H9 (cell line): ENCODE measurements at regions not wholly inside any gene's neighbourhood (a gene's known extent, or its start where the extent isn't known, plus 50 kb on each side); places are given as distances from the start of the nearest gene placed in this dataset.

Experiments
- DNase-seq: peaks from one replicate; pipeline ENCODE4 v3.0.0-alpha.2; 2017
- H2AFZ ChIP-seq: one replicate; pipeline ENCODE4 v1.6.1; 2013; ENCODE audit warnings: mild to moderate bottlenecking, low read length, control low read depth, moderate library complexity
- H2AK5ac ChIP-seq: 2 replicates; pipeline ENCODE4 v1.6.1; 2013; ENCODE audit warnings: low read length, control low read depth, mixed read lengths; ENCODE audit not compliant: insufficient read length
- H2BK120ac ChIP-seq: one replicate; pipeline ENCODE4 v1.6.1; 2013; ENCODE audit warnings: low read depth, mild to moderate bottlenecking, low read length, control low read depth, inconsistent platforms; ENCODE audit not compliant: poor library complexity, severe bottlenecking
- H2BK12ac ChIP-seq: 2 replicates; pipeline ENCODE4 v1.6.1; 2013; ENCODE audit warnings: low read length, control low read depth, mixed read lengths, low read depth; ENCODE audit not compliant: insufficient read length
- H2BK15ac ChIP-seq: 2 replicates; pipeline ENCODE4 v1.6.1; 2013; ENCODE audit warnings: low read depth, low read length, control low read depth
- H2BK20ac ChIP-seq: one replicate; pipeline ENCODE4 v1.6.1; 2013; ENCODE audit warnings: low read depth, mild to moderate bottlenecking, low read length, control low read depth, inconsistent platforms; ENCODE audit not compliant: poor library complexity, severe bottlenecking
- H2BK5ac ChIP-seq: 2 replicates; pipeline ENCODE4 v1.6.1; 2013; ENCODE audit warnings: low read length, control low read depth, mixed read lengths; ENCODE audit not compliant: insufficient read length
- H3K14ac ChIP-seq: 2 replicates; pipeline ENCODE4 v1.6.1; 2013; ENCODE audit warnings: low read length, control low read depth; ENCODE audit not compliant: insufficient read depth
- H3K18ac ChIP-seq: 2 replicates; pipeline ENCODE4 v1.6.1; 2013; ENCODE audit warnings: low read depth, mild to moderate bottlenecking, mixed read lengths, low read length, control low read depth; ENCODE audit not compliant: insufficient read length
- H3K23ac ChIP-seq: 2 replicates; pipeline ENCODE4 v1.6.1; 2013; ENCODE audit warnings: low read length, control low read depth, mixed read lengths, low read depth; ENCODE audit not compliant: insufficient read length
- H3K23me2 ChIP-seq: 2 replicates; pipeline ENCODE4 v1.6.1; 2013; ENCODE audit warnings: low read depth, mild to moderate bottlenecking, mixed read lengths, low read length, control low read depth; ENCODE audit not compliant: insufficient read length, poor library complexity, severe bottlenecking
- H3K27ac ChIP-seq: 2 replicates; pipeline ENCODE4 v1.5.1; 2013; ENCODE audit warnings: low read length, control low read depth, mixed read lengths, low read depth; ENCODE audit not compliant: insufficient read length
- H3K27me3 ChIP-seq: 2 replicates; pipeline ENCODE4 v1.6.1; 2013; ENCODE audit warnings: low read length, control low read depth, inconsistent platforms; ENCODE audit not compliant: insufficient read depth
- H3K4ac ChIP-seq: 2 replicates; pipeline ENCODE4 v1.6.1; 2013; ENCODE audit warnings: low read depth, mild to moderate bottlenecking, control low read depth, inconsistent platforms, low read length, moderate library complexity
- H3K4me1 ChIP-seq: 2 replicates; pipeline ENCODE4 v1.6.1; 2013; ENCODE audit warnings: low read length, control low read depth, inconsistent platforms; ENCODE audit not compliant: insufficient read depth
- H3K4me2 ChIP-seq: 2 replicates; pipeline ENCODE4 v1.6.1; 2013; ENCODE audit warnings: low read length, control low read depth, mixed read lengths; ENCODE audit not compliant: insufficient read length, insufficient read depth
- H3K56ac ChIP-seq: 2 replicates; pipeline ENCODE4 v1.6.1; 2013; ENCODE audit warnings: low read depth, mild to moderate bottlenecking, mixed read lengths, low read length, control low read depth; ENCODE audit not compliant: insufficient read length
- H3K79me1 ChIP-seq: 2 replicates; pipeline ENCODE4 v1.6.1; 2013; ENCODE audit warnings: low read depth, mild to moderate bottlenecking, moderate library complexity, low read length, control low read depth, inconsistent platforms; ENCODE audit not compliant: insufficient read depth, poor library complexity, severe bottlenecking
- H3K79me2 ChIP-seq: 2 replicates; pipeline ENCODE4 v1.6.1; 2013; ENCODE audit warnings: low read length, control low read depth, inconsistent platforms; ENCODE audit not compliant: insufficient read depth
- H3K9ac ChIP-seq: 2 replicates; pipeline ENCODE4 v1.6.1; 2013; ENCODE audit warnings: low read length, control low read depth, mixed read lengths; ENCODE audit not compliant: insufficient read length; ENCODE audit errors: extremely low read depth
- H3K9me3 ChIP-seq: one replicate; pipeline ENCODE4 v1.6.1; 2013; ENCODE audit warnings: low read depth, low read length, inconsistent platforms; ENCODE audit not compliant: control insufficient read depth
- H3T11ph ChIP-seq: one replicate; pipeline ENCODE4 v1.6.1; 2013; ENCODE audit warnings: mild to moderate bottlenecking, low read length, control low read depth, inconsistent platforms
- H4K20me1 ChIP-seq: one replicate; pipeline ENCODE4 v1.6.1; 2013; ENCODE audit not compliant: control insufficient read depth, insufficient read length, insufficient read depth
- H4K5ac ChIP-seq: 2 replicates; pipeline ENCODE4 v1.6.1; 2013; ENCODE audit warnings: low read depth, mild to moderate bottlenecking, mixed read lengths, low read length, control low read depth; ENCODE audit not compliant: insufficient read length
- H4K8ac ChIP-seq: replicated peaks from 2 replicates; pipeline ENCODE4 v1.6.1; 2013; ENCODE audit warnings: low read length, control low read depth, mixed read lengths, low read depth; ENCODE audit not compliant: insufficient read length
- H4K91ac ChIP-seq: 2 replicates; pipeline ENCODE4 v1.6.1; 2013; ENCODE audit warnings: low read depth, mild to moderate bottlenecking, moderate library complexity, mixed read lengths, low read length, control low read depth; ENCODE audit not compliant: insufficient read length
- H3K27ac Mint-ChIP-seq, 3 experiments: 2 replicates in 2 of 3; 3 replicates in 1 of 3; pipeline ENCODE4 v1.8.0; 2020 to 2021; ENCODE audit warnings: mixed read lengths in 3 of 3, mild to moderate bottlenecking in 1 of 3, moderate library complexity in 1 of 3
- H3K27me3 Mint-ChIP-seq: 2 replicates; pipeline ENCODE4 v1.8.0; 2021; ENCODE audit warnings: low read depth, mild to moderate bottlenecking, moderate library complexity, mixed read lengths
- H3K36me3 Mint-ChIP-seq, 3 experiments: 2 replicates in 2 of 3; 3 replicates in 1 of 3; pipeline ENCODE4 v1.8.0; 2020 to 2021; ENCODE audit warnings: low read depth in 3 of 3, mixed read lengths in 3 of 3; ENCODE audit not compliant: insufficient read depth in 1 of 3
- H3K4me1 Mint-ChIP-seq, 2 experiments: 2 replicates each; pipeline ENCODE4 v1.8.0; 2020; ENCODE audit warnings: mixed read lengths in 2 of 2
- H3K4me3 Mint-ChIP-seq, 2 experiments: 2 replicates in 1 of 2; 3 replicates in 1 of 2; pipeline ENCODE4 v1.8.0; 2020 to 2021; ENCODE audit warnings: mild to moderate bottlenecking in 2 of 2, mixed read lengths in 2 of 2, moderate library complexity in 1 of 2
- H3K9me3 Mint-ChIP-seq, 2 experiments: 2 replicates in 1 of 2; 3 replicates in 1 of 2; pipeline ENCODE4 v1.8.0; 2020; ENCODE audit warnings: mild to moderate bottlenecking in 2 of 2, mixed read lengths in 2 of 2, moderate library complexity in 1 of 2
- CTCF ChIP-seq: fragments of 200-600 bp; sonication (generic); conservative IDR thresholded peaks from 3 replicates; pipeline ENCODE4 v1.8.0; 2021; ENCODE audit warnings: antibody characterized with exemption, mild to moderate bottlenecking
- WGBS: extraction: QIAGEN DNeasy Blood & Tissue Kit; methylation state at CpG from one replicate; pipeline ENCODE4 v1.1.7; 2013; ENCODE audit warnings: missing lambda C conversion rate, low lambda C conversion rate, mixed read lengths; ENCODE audit not compliant: insufficient read length; ENCODE audit errors: extremely low coverage; 5-methylcytosine and 5-hydroxymethylcytosine counted together

GRCh38 chr20:39282619-39283092 is 320.5 kb downstream of the DHX35 start:
- H3K9me3 Mint-ChIP-seq: peaks cover 8 to 12% of the 10 kb centered on the region in 2 experiments
- Histone ChIP-seq H3K9me3 (no peaks in the 10 kb centered on the region), H3K4me2 (peak overlapping the region; percentile 1), H3K27me3 (no peaks in the 10 kb centered on the region; the same call in 1 of the 2 replicates), H4K91ac (no peak overlapping the region), H4K5ac (no peak overlapping the region), H3K56ac (no peak overlapping the region), H3K4ac (no peak overlapping the region), H3K27ac (no peak overlapping the region), H3T11ph (no peak overlapping the region), H3K79me2 (no peaks in the 10 kb centered on the region), H2BK12ac (no peak overlapping the region), H2BK15ac (no peak overlapping the region), H2BK5ac (no peak overlapping the region), H4K8ac (no peak overlapping the region), H3K14ac (no peak overlapping the region), H2AFZ (no peak overlapping the region), H3K18ac (no peak overlapping the region), H3K4me1 (peaks cover 16% of the 10 kb centered on the region), H2AK5ac (no peak overlapping the region), H3K23ac (no peak overlapping the region), H3K79me1 (no peaks in the 10 kb centered on the region), H3K9ac (no peak overlapping the region), H2BK120ac (no peak overlapping the region), H2BK20ac (no peak overlapping the region), H3K23me2 (no peaks in the 10 kb centered on the region), H4K20me1 (no peaks in the 10 kb centered on the region)
- peaks cover 53 to 60% of the 10 kb centered on the region in 2 experiments for H3K4me1 Mint-ChIP-seq
- H3K27me3 Mint-ChIP-seq: peaks cover 14% of the 10 kb centered on the region
- TF ChIP-seq CTCF: no peak
- peak overlapping the region in 1 of 3 experiments; percentile 95; a peak in 3 of 7 replicates for H3K27ac Mint-ChIP-seq
- peak; percentile 81 for DNase-seq
- peak overlapping the region in 1 of 2 experiments; percentile 30; a peak in 2 of 5 replicates for H3K4me3 Mint-ChIP-seq
- peaks cover 5 to 15% (median 5%) of the 10 kb centered on the region in 3 experiments for H3K36me3 Mint-ChIP-seq
- no CpG with 5 or more reads among the region's 10 CpGs for WGBS
